Liver (tissue), 8 donors: ENCODE measurements at regions not wholly inside any gene's neighbourhood (a gene's known extent, or its start where the extent isn't known, plus 50 kb on each side); places are given as distances from the start of the nearest gene placed in this dataset.

ENCODE experiments used
- DNase-seq: peaks from one replicate; pipeline ENCODE4 v3.0.0-alpha.2; 2017; ENCODE audit warnings: low spot score
- H3K27ac ChIP-seq, 2 donors: one replicate each; pipeline ENCODE4 v1.7.0; 2013; ENCODE audit warnings: inconsistent platforms in 2 of 2, low read length in 2 of 2, control low read depth in 1 of 2, low read depth in 1 of 2, mild to moderate bottlenecking in 1 of 2
- H3K27me3 ChIP-seq, 4 donors: one replicate each; pipeline versions ENCODE4 v1.6.1 to v1.7.0; 2013; ENCODE audit warnings: low read length in 3 of 4, inconsistent platforms in 1 of 4, mild to moderate bottlenecking in 1 of 4, moderate library complexity in 1 of 4; ENCODE audit not compliant: control insufficient read depth in 4 of 4, insufficient read depth in 4 of 4
- H3K36me3 ChIP-seq, 4 donors: one replicate each; pipeline versions ENCODE4 v1.6.1 to v1.7.0; 2013; ENCODE audit warnings: low read length in 3 of 4, mild to moderate bottlenecking in 3 of 4, low read depth in 1 of 4, moderate library complexity in 1 of 4; ENCODE audit not compliant: control insufficient read depth in 4 of 4, insufficient read depth in 3 of 4
- H3K4me1 ChIP-seq, 4 donors: one replicate each; pipeline versions ENCODE4 v1.6.1 to v1.7.0; 2013; ENCODE audit warnings: low read length in 3 of 4, mild to moderate bottlenecking in 3 of 4, moderate library complexity in 1 of 4; ENCODE audit not compliant: control insufficient read depth in 4 of 4, insufficient read depth in 4 of 4
- H3K4me3 ChIP-seq, 3 donors: one replicate each; pipeline versions ENCODE4 v1.6.1 to v1.7.0; 2013; ENCODE audit warnings: low read length in 3 of 3, control low read depth in 1 of 3, low read depth in 1 of 3, mild to moderate bottlenecking in 1 of 3
- H3K9ac ChIP-seq, 2 donors: one replicate each; pipeline ENCODE4 v1.7.0; 2013; ENCODE audit warnings: low read length in 2 of 2, mild to moderate bottlenecking in 2 of 2, moderate library complexity in 2 of 2, control low read depth in 1 of 2, low read depth in 1 of 2
- H3K9me3 ChIP-seq, 4 donors: one replicate each; pipeline versions ENCODE4 v1.6.1 to v1.7.0; 2013; ENCODE audit warnings: low read length in 3 of 4; ENCODE audit not compliant: control insufficient read depth in 4 of 4
- ATF3 ChIP-seq: IDR thresholded peaks from 2 replicates; pipeline ENCODE4 v1.6.1; 2016; ENCODE audit warnings: antibody characterized with exemption
- CTCF ChIP-seq: fragments of 150-350 bp; IDR thresholded peaks from 2 replicates; pipeline ENCODE4 v1.5.1; 2017; ENCODE audit warnings: improper control_type of control experiment, low read depth, low read length; ENCODE audit not compliant: missing input control
- EGR1 ChIP-seq, 2 donors: IDR thresholded peaks; 2 replicates each; pipeline ENCODE4 v1.6.1; 2016 to 2018; ENCODE audit warnings: antibody characterized with exemption in 2 of 2, low read depth in 2 of 2
- FOXA1 ChIP-seq: IDR thresholded peaks from 2 replicates; pipeline ENCODE4 v1.6.1; 2016; ENCODE audit warnings: antibody characterized with exemption
- FOXA2 ChIP-seq: IDR thresholded peaks from 2 replicates; pipeline ENCODE4 v1.6.1; 2016; ENCODE audit warnings: antibody characterized with exemption
- GABPA ChIP-seq, 2 donors: IDR thresholded peaks in 1 of 2; conservative IDR thresholded peaks in 1 of 2; 2 replicates each; pipeline ENCODE4 v1.6.1; 2016; ENCODE audit warnings: antibody characterized with exemption in 2 of 2, mild to moderate bottlenecking in 1 of 2, moderate library complexity in 1 of 2
- HNF4A ChIP-seq, 2 donors: conservative IDR thresholded peaks; 2 replicates each; pipeline ENCODE4 v1.6.1; 2016; ENCODE audit warnings: antibody characterized with exemption in 2 of 2, mild to moderate bottlenecking in 2 of 2
- HNF4G ChIP-seq: IDR thresholded peaks from 2 replicates; pipeline ENCODE4 v1.6.1; 2016; ENCODE audit warnings: antibody characterized with exemption
- JUND ChIP-seq, 2 donors: IDR thresholded peaks; 2 replicates each; pipeline ENCODE4 v1.6.1; 2016; ENCODE audit warnings: antibody characterized with exemption in 2 of 2
- NR2F2 ChIP-seq: IDR thresholded peaks from 2 replicates; pipeline ENCODE4 v1.6.1; 2016; ENCODE audit warnings: antibody characterized with exemption
- RAD21 ChIP-seq, 2 donors: IDR thresholded peaks; 2 replicates each; pipeline ENCODE4 v1.6.1; 2016; ENCODE audit warnings: antibody characterized with exemption in 2 of 2, mild to moderate bottlenecking in 2 of 2
- REST ChIP-seq: IDR thresholded peaks from 2 replicates; pipeline ENCODE4 v1.6.1; 2016; ENCODE audit warnings: antibody characterized with exemption, mild to moderate bottlenecking
- RXRA ChIP-seq, 2 donors: IDR thresholded peaks; 2 replicates each; pipeline ENCODE4 v1.6.1; 2017 to 2018; ENCODE audit warnings: antibody characterized with exemption in 2 of 2, mild to moderate bottlenecking in 1 of 2
- SP1 ChIP-seq: IDR thresholded peaks from 2 replicates; pipeline ENCODE4 v1.6.1; 2018; ENCODE audit warnings: antibody characterized with exemption, mild to moderate bottlenecking
- TAF1 ChIP-seq: conservative IDR thresholded peaks from 2 replicates; pipeline ENCODE4 v1.6.1; 2016; ENCODE audit warnings: antibody characterized with exemption, mild to moderate bottlenecking
- YY1 ChIP-seq: IDR thresholded peaks from 2 replicates; pipeline ENCODE4 v1.6.1; 2016; ENCODE audit warnings: antibody characterized with exemption, mild to moderate bottlenecking
- ZBTB33 ChIP-seq: IDR thresholded peaks from 2 replicates; pipeline ENCODE4 v1.6.1; 2016; ENCODE audit warnings: antibody characterized with exemption
- WGBS: extraction: QIAGEN DNeasy Blood & Tissue Kit; methylation state at CpG from one replicate; pipeline ENCODE4 v1.1.7; 2013; 5-methylcytosine and 5-hydroxymethylcytosine counted together
- donor health status: healthy.
- donor health status: healthy.
- donor health status: healthy.
- donor health status: healthy.
- donor health status: healthy.

- no peak for TF ChIP-seq RAD21 (IDR thresholded peaks at IDR 0.05)
- TF ChIP-seq ATF3 = no peak
- TF ChIP-seq TAF1 = no peak
- no peak for TF ChIP-seq JUND (IDR thresholded peaks at IDR 0.05)
- TF ChIP-seq HNF4A (conservative IDR thresholded peaks at IDR 0.05) = no peak
- TF ChIP-seq NR2F2 = no peak
- TF ChIP-seq FOXA2 = no peak
- TF ChIP-seq SP1 = no peak
- TF ChIP-seq CTCF = no peak
- TF ChIP-seq REST = no peak
- TF ChIP-seq RXRA (IDR thresholded peaks at IDR 0.05) = no peak
- TF ChIP-seq YY1 = no peak
- no peak for TF ChIP-seq GABPA (IDR thresholded peaks at IDR 0.05 in 1 of 2, conservative IDR thresholded peaks at IDR 0.05 in 1 of 2)
- no peak for TF ChIP-seq HNF4G
- TF ChIP-seq EGR1 (IDR thresholded peaks at IDR 0.05; ENCODE audit: low read depth in 2 of 2) = no peak
- WGBS = 80% methylated on average over 4 of the region's 4 CpGs
- Histone ChIP-seq H3K27ac (no peak overlapping the region), H3K9ac (no peak overlapping the region), H3K9me3 (peaks cover 0 to 5% (median 0%) of the 10 kb centered on the region in 4 donors), H3K36me3 (no peaks in the 10 kb centered on the region), H3K27me3 (no peaks in the 10 kb centered on the region), H3K4me1 (no peaks in the 10 kb centered on the region), H3K4me3 (no peak overlapping the region)
- DNase-seq = no peak
Observed at GRCh38 chr10:83580373-83581012, 558.8 kb upstream of the GHITM start.

GRCh38 chr10:83582407-83583095, 556.8 kb upstream of the GHITM start:
- 59% methylated on average over 3 of the region's 3 CpGs for WGBS
- no peak overlapping the region for H3K27ac ChIP-seq

More at GRCh38 chr10:83582407-83583095, 556.8 kb upstream of the GHITM start:
- Histone ChIP-seq H3K9ac (no peak overlapping the region), H3K27me3 (no peaks in the 10 kb centered on the region), H3K9me3 (peaks cover 0 to 2% (median 0%) of the 10 kb centered on the region in 4 donors), H3K4me3 (no peak overlapping the region), H3K4me1 (no peaks in the 10 kb centered on the region), H3K36me3 (no peaks in the 10 kb centered on the region)
- DNase-seq = no peak
- TF ChIP-seq YY1 (no peak), ZBTB33 (no peak), CTCF (no peak), REST (no peak), HNF4A (conservative IDR thresholded peaks at IDR 0.05) (no peak), EGR1 (IDR thresholded peaks at IDR 0.05; ENCODE audit: low read depth in 2 of 2) (no peak), FOXA1 (no peak), RXRA (IDR thresholded peaks at IDR 0.05) (no peak)
